SJSA1 (cell line): ENCODE measurements at regions not wholly inside any gene's neighbourhood (a gene's known extent, or its start where the extent isn't known, plus 50 kb on each side); places are given as distances from the start of the nearest gene placed in this dataset.

Source experiments
- DNase-seq, 2 experiments: peaks; one replicate each; pipeline ENCODE4 v3.0.0-alpha.2; 2015 to 2020; ENCODE audit warnings: low spot score in 2 of 2, low read depth in 1 of 2
- H3K27ac ChIP-seq: fragments of 250-450 bp; sonication (Bioruptor Pico); 2 replicates; pipeline ENCODE4 v1.5.1; 2020; ENCODE audit warnings: mild to moderate bottlenecking, moderate library complexity
- H3K27me3 ChIP-seq: fragments of 250-450 bp; sonication (Bioruptor Pico); replicated peaks from 2 replicates; pipeline ENCODE4 v1.5.1; 2020; ENCODE audit warnings: mild to moderate bottlenecking, moderate library complexity
- H3K36me3 ChIP-seq: fragments of 250-450 bp; sonication (Bioruptor Pico); 2 replicates; pipeline ENCODE4 v1.5.1; 2020; ENCODE audit warnings: mild to moderate bottlenecking
- H3K4me1 ChIP-seq: fragments of 250-450 bp; sonication (Bioruptor Pico); replicated peaks from 2 replicates; pipeline ENCODE4 v1.6.1; 2021; ENCODE audit warnings: mild to moderate bottlenecking
- H3K4me3 ChIP-seq: fragments of 250-450 bp; sonication (Bioruptor Pico); 2 replicates; pipeline ENCODE4 v1.5.1; 2020; ENCODE audit warnings: mild to moderate bottlenecking
- H3K9me3 ChIP-seq: fragments of 250-450 bp; sonication (Bioruptor Pico); replicated peaks from 2 replicates; pipeline ENCODE4 v1.5.1; 2020; ENCODE audit warnings: mild to moderate bottlenecking

GRCh38 chr13:39133781-39134180 is 95.5 kb downstream of the NHLRC3 start:
- no peaks in the 10 kb centered on the region for H3K27me3 ChIP-seq
- no peak for DNase-seq
- no peak overlapping the region for H3K27ac ChIP-seq
- H3K4me3 ChIP-seq: no peak overlapping the region
- H3K36me3 ChIP-seq: no peaks in the 10 kb centered on the region
- H3K9me3 ChIP-seq: no peaks in the 10 kb centered on the region
- no peaks in the 10 kb centered on the region for H3K4me1 ChIP-seq

- no peaks in the 10 kb centered on the region for H3K4me1 ChIP-seq
- no peak for DNase-seq
- no peaks in the 10 kb centered on the region for H3K36me3 ChIP-seq
- H3K9me3 ChIP-seq: no peaks in the 10 kb centered on the region
- no peaks in the 10 kb centered on the region for H3K27me3 ChIP-seq
- no peak overlapping the region for H3K4me3 ChIP-seq
- no peak overlapping the region for H3K27ac ChIP-seq
Observed at GRCh38 chr13:39134574-39134973, 96.3 kb downstream of the NHLRC3 start.

GRCh38 chr13:39144391-39144790 is 106.1 kb downstream of the NHLRC3 start:
- DNase-seq: no peak
- H3K4me1 ChIP-seq: no peaks in the 10 kb centered on the region; the same call in 1 of the 2 replicates
- no peaks in the 10 kb centered on the region for H3K9me3 ChIP-seq
- peaks cover 14% of the 10 kb centered on the region for H3K27me3 ChIP-seq
- H3K27ac ChIP-seq: no peak overlapping the region
- H3K36me3 ChIP-seq: no peaks in the 10 kb centered on the region
- H3K4me3 ChIP-seq: no peak overlapping the region

- Histone ChIP-seq H3K4me3 (no peak overlapping the region), H3K27ac (no peak overlapping the region), H3K27me3 (peaks cover 14% of the 10 kb centered on the region), H3K4me1 (no peaks in the 10 kb centered on the region; the same call in 1 of the 2 replicates), H3K36me3 (no peaks in the 10 kb centered on the region), H3K9me3 (no peaks in the 10 kb centered on the region)
- peak; percentile 29 to 40 for DNase-seq
Observed at GRCh38 chr13:39144941-39145533, 106.8 kb downstream of the NHLRC3 start.

GRCh38 chr13:39148513-39148961 is 110.3 kb downstream of the NHLRC3 start:
- no peak overlapping the region for H3K27ac ChIP-seq
- H3K9me3 ChIP-seq: no peaks in the 10 kb centered on the region
- DNase-seq: peak in 1 of 2 experiments; percentile 24
- no peaks in the 10 kb centered on the region; the same call in 1 of the 2 replicates for H3K4me1 ChIP-seq
- no peak overlapping the region for H3K4me3 ChIP-seq
- H3K27me3 ChIP-seq: peaks cover 14% of the 10 kb centered on the region
- no peaks in the 10 kb centered on the region for H3K36me3 ChIP-seq

GRCh38 chr13:39149896-39150295 is 111.6 kb downstream of the NHLRC3 start:
- Histone ChIP-seq H3K4me3 (no peak overlapping the region), H3K27me3 (peaks cover 5% of the 10 kb centered on the region; the same call in 1 of the 2 replicates), H3K27ac (no peak overlapping the region), H3K9me3 (no peaks in the 10 kb centered on the region), H3K36me3 (no peaks in the 10 kb centered on the region), H3K4me1 (no peaks in the 10 kb centered on the region; the same call in 1 of the 2 replicates)
- DNase-seq: no peak

GRCh38 chr13:39154041-39154440 is 115.8 kb downstream of the NHLRC3 start:
- Histone ChIP-seq H3K36me3 (no peaks in the 10 kb centered on the region), H3K4me1 (no peaks in the 10 kb centered on the region), H3K27me3 (no peaks in the 10 kb centered on the region; the same call in 1 of the 2 replicates), H3K9me3 (no peaks in the 10 kb centered on the region), H3K4me3 (no peak overlapping the region), H3K27ac (no peak overlapping the region)
- DNase-seq: no peak

- H3K4me1 ChIP-seq: no peaks in the 10 kb centered on the region
- no peak overlapping the region for H3K27ac ChIP-seq
- no peaks in the 10 kb centered on the region for H3K36me3 ChIP-seq
- no peak for DNase-seq
- no peak overlapping the region for H3K4me3 ChIP-seq
- H3K27me3 ChIP-seq: no peaks in the 10 kb centered on the region
- no peaks in the 10 kb centered on the region for H3K9me3 ChIP-seq
Observed at GRCh38 chr13:39159393-39159792, 121.1 kb downstream of the NHLRC3 start.

- Histone ChIP-seq H3K27me3 (no peaks in the 10 kb centered on the region), H3K4me3 (no peak overlapping the region), H3K27ac (no peak overlapping the region), H3K36me3 (no peaks in the 10 kb centered on the region), H3K4me1 (no peaks in the 10 kb centered on the region), H3K9me3 (no peaks in the 10 kb centered on the region)
- DNase-seq: no peak
Observed at GRCh38 chr13:39159846-39160370, 121.7 kb downstream of the NHLRC3 start.

GRCh38 chr13:39167018-39167417 is 128.8 kb downstream of the NHLRC3 start:
- no peak for DNase-seq
- Histone ChIP-seq H3K4me1 (no peaks in the 10 kb centered on the region), H3K27ac (no peak overlapping the region), H3K27me3 (no peaks in the 10 kb centered on the region), H3K4me3 (no peak overlapping the region), H3K9me3 (no peaks in the 10 kb centered on the region), H3K36me3 (no peaks in the 10 kb centered on the region)

GRCh38 chr13:39170711-39171110 is 132.5 kb downstream of the NHLRC3 start:
- H3K4me1 ChIP-seq: no peaks in the 10 kb centered on the region
- no peaks in the 10 kb centered on the region for H3K27me3 ChIP-seq
- no peak for DNase-seq
- H3K4me3 ChIP-seq: no peak overlapping the region
- H3K9me3 ChIP-seq: no peaks in the 10 kb centered on the region
- H3K36me3 ChIP-seq: no peaks in the 10 kb centered on the region
- H3K27ac ChIP-seq: no peak overlapping the region

GRCh38 chr13:39185326-39185725 is 147.1 kb downstream of the NHLRC3 start:
- H3K36me3 ChIP-seq: no peaks in the 10 kb centered on the region
- no peaks in the 10 kb centered on the region for H3K27me3 ChIP-seq
- no peak overlapping the region for H3K27ac ChIP-seq
- no peak overlapping the region for H3K4me3 ChIP-seq
- no peaks in the 10 kb centered on the region for H3K9me3 ChIP-seq
- DNase-seq: no peak
- no peaks in the 10 kb centered on the region for H3K4me1 ChIP-seq

- Histone ChIP-seq H3K27me3 (no peaks in the 10 kb centered on the region), H3K27ac (no peak overlapping the region), H3K4me1 (no peaks in the 10 kb centered on the region), H3K9me3 (no peaks in the 10 kb centered on the region), H3K4me3 (no peak overlapping the region), H3K36me3 (no peaks in the 10 kb centered on the region)
- no peak for DNase-seq
Observed at GRCh38 chr13:39186205-39186875, 148.1 kb downstream of the NHLRC3 start.

- no peak overlapping the region for H3K27ac ChIP-seq
- H3K9me3 ChIP-seq: no peaks in the 10 kb centered on the region
- H3K36me3 ChIP-seq: no peaks in the 10 kb centered on the region
- no peaks in the 10 kb centered on the region for H3K27me3 ChIP-seq
- DNase-seq: no peak
- H3K4me3 ChIP-seq: no peak overlapping the region
- no peaks in the 10 kb centered on the region for H3K4me1 ChIP-seq
Observed at GRCh38 chr13:39189778-39190177, 151.5 kb downstream of the NHLRC3 start.
